SK-N-SH (cell line): ENCODE measurements at regions not wholly inside any gene's neighbourhood (a gene's known extent, or its start where the extent isn't known, plus 50 kb on each side); places are given as distances from the start of the nearest gene placed in this dataset.

Source experiments
- CTCF ChIA-PET: fragments of 300-600, 350-600 bp; formaldehyde crosslinking; extraction: SDS; loops from one replicate; lab custom pipeline; 2021; lab: Yijun Ruan, JAX
- POLR2A ChIA-PET: fragments of 350-600 bp; sonication (Branson Sonifier 250); formaldehyde crosslinking; extraction: SDS; loops from one replicate; lab custom pipeline; 2020; ENCODE audit warnings: antibody characterized with exemption, inconsistent platforms; lab: Yijun Ruan, JAX
- DNase-seq: peaks from one replicate; pipeline ENCODE4 v3.0.0; 2012
- H2AFZ ChIP-seq: fragments of 200-600 bp; sonication (generic); 2 replicates; pipeline ENCODE4 v1.8.1; 2016; ENCODE audit warnings: antibody characterized with exemption, mild to moderate bottlenecking, low read depth
- H3F3A ChIP-seq: fragments of 200-600 bp; sonication (generic); replicated peaks from 2 replicates; pipeline ENCODE3; 2016; ENCODE audit warnings: antibody characterized with exemption, mild to moderate bottlenecking; ENCODE audit not compliant: insufficient read depth
- H3K27ac ChIP-seq, 2 experiments: fragments of 200-500 bp in 1 of 2; fragments of 200-600 bp in 1 of 2; sonication (Bioruptor generic) in 1 of 2; sonication (generic), shearing (Covaris generic) in 1 of 2; 2 replicates each; pipeline versions ENCODE4 v1.5.1 to v1.6.1; 2014 to 2016; ENCODE audit warnings: low read depth in 2 of 2, inconsistent platforms in 1 of 2, low read length in 1 of 2, mild to moderate bottlenecking in 1 of 2, mixed read lengths in 1 of 2
- H3K27me3 ChIP-seq: fragments of 200-600 bp; sonication (generic), shearing (Covaris generic); 2 replicates; pipeline ENCODE4 v1.6.1; 2016; ENCODE audit warnings: mixed run types; ENCODE audit not compliant: insufficient read depth
- H3K36me3 ChIP-seq, 2 experiments: fragments of 200-500 bp in 1 of 2; fragments of 200-600 bp in 1 of 2; sonication (Bioruptor generic) in 1 of 2; sonication (generic) in 1 of 2; replicated peaks in 1 of 2; 2 replicates each; pipeline versions ENCODE3 to v1.5.1; 2014 to 2016; ENCODE audit warnings: low read length in 1 of 2, mild to moderate bottlenecking in 1 of 2; ENCODE audit not compliant: insufficient read depth in 2 of 2, control insufficient read depth in 1 of 2
- H3K4me1 ChIP-seq, 2 experiments: fragments of 200-500 bp in 1 of 2; fragments of 200-600 bp in 1 of 2; sonication (Bioruptor generic) in 1 of 2; sonication (generic), shearing (Covaris generic) in 1 of 2; 2 replicates each; pipeline versions ENCODE4 v1.5.1 to v1.6.1; 2014 to 2016; ENCODE audit warnings: low read depth in 1 of 2, low read length in 1 of 2, mixed run types in 1 of 2; ENCODE audit not compliant: insufficient read depth in 2 of 2, control insufficient read depth in 1 of 2
- H3K4me2 ChIP-seq: fragments of 200-600 bp; sonication (generic), shearing (Covaris generic); 2 replicates; pipeline ENCODE4 v1.6.1; 2017; ENCODE audit warnings: mixed run types
- H3K4me3 ChIP-seq, 2 experiments: fragments of 200-500 bp in 1 of 2; fragments of 200-600 bp in 1 of 2; sonication (Bioruptor generic) in 1 of 2; sonication (generic), shearing (Covaris generic) in 1 of 2; 2 replicates each; pipeline versions ENCODE4 v1.5.1 to v1.8.1; 2014 to 2016; ENCODE audit warnings: low read depth in 2 of 2, inconsistent platforms in 1 of 2, low read length in 1 of 2, mild to moderate bottlenecking in 1 of 2, mixed read lengths in 1 of 2, moderate library complexity in 1 of 2
- H3K79me2 ChIP-seq: fragments of 200-600 bp; sonication (generic); 2 replicates; pipeline ENCODE4 v1.8.1; 2017; ENCODE audit warnings: mild to moderate bottlenecking; ENCODE audit not compliant: insufficient read depth
- H3K9ac ChIP-seq: fragments of 200-600 bp; sonication (generic); 2 replicates; pipeline ENCODE4 v1.6.1; 2017; ENCODE audit warnings: mixed run types
- H3K9me2 ChIP-seq: fragments of 200-600 bp; sonication (generic); 2 replicates; pipeline ENCODE4 v1.6.1; 2017; ENCODE audit warnings: mixed run types
- H3K9me3 ChIP-seq: fragments of 200-600 bp; sonication (generic); 2 replicates; pipeline ENCODE4 v1.6.1; 2017; ENCODE audit warnings: mixed run types, mild to moderate bottlenecking, moderate library complexity
- H4K20me1 ChIP-seq: fragments of 200-600 bp; sonication (generic); 2 replicates; pipeline ENCODE4 v1.6.1; 2017; ENCODE audit warnings: mild to moderate bottlenecking, mixed run types; ENCODE audit not compliant: insufficient read depth
- EP300 ChIP-seq, 2 experiments: IDR thresholded peaks; 2 replicates each; pipeline versions ENCODE4 v1.4.0 to v1.6.1; 2012; ENCODE audit warnings: borderline replicate concordance in 1 of 2, low read depth in 1 of 2, low read length in 1 of 2
- FOXJ3 ChIP-seq: sonication (generic); formaldehyde crosslinking; IDR thresholded peaks from 2 replicates; pipeline ENCODE4 v1.5.1; 2020; ENCODE audit warnings: mild to moderate bottlenecking, missing genetic modification reagents
- IRF3 ChIP-seq: fragments of 150-350 bp; IDR thresholded peaks from 2 replicates; pipeline ENCODE4 v1.6.1; 2016; ENCODE audit warnings: mild to moderate bottlenecking, low read depth, low read length
- JUND ChIP-seq: IDR thresholded peaks from 2 replicates; pipeline ENCODE4 v1.4.0; 2012
- NRF1 ChIP-seq: IDR thresholded peaks from 2 replicates; pipeline ENCODE4 v1.6.1; 2012; ENCODE audit warnings: low read depth, mild to moderate bottlenecking, low read length
- POLR2AphosphoS5 ChIP-seq: IDR thresholded peaks from 2 replicates; pipeline ENCODE4 v1.6.1; 2012; ENCODE audit warnings: low read depth, low read length
- RAD21 ChIP-seq: IDR thresholded peaks from 2 replicates; pipeline ENCODE4 v1.6.1; 2012; ENCODE audit warnings: mild to moderate bottlenecking, low read length
- RCOR1 ChIP-seq: fragments of 150-350 bp; IDR thresholded peaks from 2 replicates; pipeline ENCODE4 v1.6.1; 2017; ENCODE audit warnings: antibody characterized with exemption, low read length
- RFX5 ChIP-seq: IDR thresholded peaks from 2 replicates; pipeline ENCODE4 v1.6.1; 2012; ENCODE audit warnings: mild to moderate bottlenecking, improper control_type of control experiment, low read length
- SIN3A ChIP-seq: IDR thresholded peaks from 2 replicates; pipeline ENCODE4 v1.6.1; 2012; ENCODE audit warnings: low read depth, mild to moderate bottlenecking, low read length, moderate library complexity, borderline replicate concordance
- ZBTB33 ChIP-seq: IDR thresholded peaks from 2 replicates; pipeline ENCODE4 v1.4.0; 2012; ENCODE audit warnings: low read depth, borderline replicate concordance
- WGBS: methylation state at CpG from one replicate; pipeline ENCODE4 v1.1.6; 2017; ENCODE audit warnings: low lambda C conversion rate; 5-methylcytosine and 5-hydroxymethylcytosine counted together
- TF ChIP-seq, protein P1 (sequence below): IDR thresholded peaks from 2 replicates; pipeline ENCODE4 v1.6.1; 2012; ENCODE audit warnings: mild to moderate bottlenecking, low read depth, low read length, moderate library complexity
- TF ChIP-seq, protein P2 (sequence below): fragments of 200-600 bp; sonication (generic); IDR thresholded peaks from 2 replicates; pipeline ENCODE4 v1.6.1; 2017; ENCODE audit warnings: antibody characterized with exemption, mild to moderate bottlenecking, moderate library complexity

- Histone ChIP-seq H3K79me2 (no peaks in the 10 kb centered on the region), H3K9ac (no peak overlapping the region), H2AFZ (no peak overlapping the region), H3K9me2 (no peaks in the 10 kb centered on the region)
- POLR2A ChIA-PET = no interaction called here
- TF ChIP-seq, protein P1, sequence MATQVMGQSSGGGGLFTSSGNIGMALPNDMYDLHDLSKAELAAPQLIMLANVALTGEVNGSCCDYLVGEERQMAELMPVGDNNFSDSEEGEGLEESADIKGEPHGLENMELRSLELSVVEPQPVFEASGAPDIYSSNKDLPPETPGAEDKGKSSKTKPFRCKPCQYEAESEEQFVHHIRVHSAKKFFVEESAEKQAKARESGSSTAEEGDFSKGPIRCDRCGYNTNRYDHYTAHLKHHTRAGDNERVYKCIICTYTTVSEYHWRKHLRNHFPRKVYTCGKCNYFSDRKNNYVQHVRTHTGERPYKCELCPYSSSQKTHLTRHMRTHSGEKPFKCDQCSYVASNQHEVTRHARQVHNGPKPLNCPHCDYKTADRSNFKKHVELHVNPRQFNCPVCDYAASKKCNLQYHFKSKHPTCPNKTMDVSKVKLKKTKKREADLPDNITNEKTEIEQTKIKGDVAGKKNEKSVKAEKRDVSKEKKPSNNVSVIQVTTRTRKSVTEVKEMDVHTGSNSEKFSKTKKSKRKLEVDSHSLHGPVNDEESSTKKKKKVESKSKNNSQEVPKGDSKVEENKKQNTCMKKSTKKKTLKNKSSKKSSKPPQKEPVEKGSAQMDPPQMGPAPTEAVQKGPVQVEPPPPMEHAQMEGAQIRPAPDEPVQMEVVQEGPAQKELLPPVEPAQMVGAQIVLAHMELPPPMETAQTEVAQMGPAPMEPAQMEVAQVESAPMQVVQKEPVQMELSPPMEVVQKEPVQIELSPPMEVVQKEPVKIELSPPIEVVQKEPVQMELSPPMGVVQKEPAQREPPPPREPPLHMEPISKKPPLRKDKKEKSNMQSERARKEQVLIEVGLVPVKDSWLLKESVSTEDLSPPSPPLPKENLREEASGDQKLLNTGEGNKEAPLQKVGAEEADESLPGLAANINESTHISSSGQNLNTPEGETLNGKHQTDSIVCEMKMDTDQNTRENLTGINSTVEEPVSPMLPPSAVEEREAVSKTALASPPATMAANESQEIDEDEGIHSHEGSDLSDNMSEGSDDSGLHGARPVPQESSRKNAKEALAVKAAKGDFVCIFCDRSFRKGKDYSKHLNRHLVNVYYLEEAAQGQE = no peak
- TF ChIP-seq SIN3A (no peak), EP300 (IDR thresholded peaks at IDR 0.05; ENCODE audit: borderline replicate concordance in 1 of 2, low read depth in 1 of 2, low read length in 1 of 2) (no peak), IRF3 (no peak), POLR2AphosphoS5 (no peak), ZBTB33 (no peak), RAD21 (no peak), JUND (no peak), FOXJ3 (CRISPR knock-in tag) (no peak), RFX5 (no peak), NRF1 (no peak), RCOR1 (no peak)
- TF ChIP-seq, protein P2, sequence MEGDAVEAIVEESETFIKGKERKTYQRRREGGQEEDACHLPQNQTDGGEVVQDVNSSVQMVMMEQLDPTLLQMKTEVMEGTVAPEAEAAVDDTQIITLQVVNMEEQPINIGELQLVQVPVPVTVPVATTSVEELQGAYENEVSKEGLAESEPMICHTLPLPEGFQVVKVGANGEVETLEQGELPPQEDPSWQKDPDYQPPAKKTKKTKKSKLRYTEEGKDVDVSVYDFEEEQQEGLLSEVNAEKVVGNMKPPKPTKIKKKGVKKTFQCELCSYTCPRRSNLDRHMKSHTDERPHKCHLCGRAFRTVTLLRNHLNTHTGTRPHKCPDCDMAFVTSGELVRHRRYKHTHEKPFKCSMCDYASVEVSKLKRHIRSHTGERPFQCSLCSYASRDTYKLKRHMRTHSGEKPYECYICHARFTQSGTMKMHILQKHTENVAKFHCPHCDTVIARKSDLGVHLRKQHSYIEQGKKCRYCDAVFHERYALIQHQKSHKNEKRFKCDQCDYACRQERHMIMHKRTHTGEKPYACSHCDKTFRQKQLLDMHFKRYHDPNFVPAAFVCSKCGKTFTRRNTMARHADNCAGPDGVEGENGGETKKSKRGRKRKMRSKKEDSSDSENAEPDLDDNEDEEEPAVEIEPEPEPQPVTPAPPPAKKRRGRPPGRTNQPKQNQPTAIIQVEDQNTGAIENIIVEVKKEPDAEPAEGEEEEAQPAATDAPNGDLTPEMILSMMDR = no peak
- TF ChIP-seq, all 33 proteins: peak for 0
- H3K27ac ChIP-seq = no peak overlapping the region
- no peak overlapping the region for H3K4me2 ChIP-seq
- no peaks in the 10 kb centered on the region for H4K20me1 ChIP-seq
- no peak overlapping the region for H3K4me3 ChIP-seq
- CTCF ChIA-PET = no interaction called here
- no peaks in the 10 kb centered on the region for H3K27me3 ChIP-seq
- WGBS = 4% methylated on average over 4 of the region's 4 CpGs
- H3K4me1 ChIP-seq = no peaks in the 10 kb centered on the region
- H3F3A ChIP-seq = no peaks in the 10 kb centered on the region
- no peak for DNase-seq
- H3K36me3 ChIP-seq = no peaks in the 10 kb centered on the region
- no peaks in the 10 kb centered on the region for H3K9me3 ChIP-seq
Observed at GRCh38 chr4:179027569-179027968, 1585.3 kb upstream of the AGA start.
